ENCODE measurements at regions not wholly inside any gene's neighbourhood (a gene's known extent, or its start where the extent isn't known, plus 50 kb on each side); places are given as distances from the start of the nearest gene placed in this dataset.

- H3K79me2 ChIP-seq (ENCODE audit: insufficient read depth, low read length) = no peaks in the 10 kb centered on the region
- ATAC-seq (no peak), DNase-seq (ENCODE audit: low spot score) (no peak), FAIRE-seq (no peak)
- H3K4me3 ChIP-seq (replicated peaks in 1 of 3; ENCODE audit: insufficient read depth in 1 of 3, low read depth in 2 of 3, low read length in 3 of 3) = no peak overlapping the region
- no peaks in the 10 kb centered on the region for H3K4me1 ChIP-seq (ENCODE audit: insufficient read depth, low read length)
- no peaks in the 10 kb centered on the region for H3K36me3 ChIP-seq (replicated peaks in 1 of 2; ENCODE audit: control insufficient read depth in 1 of 2, insufficient read depth in 2 of 2, low read length in 2 of 2)
- no peaks in the 10 kb centered on the region; a peak in 1 of 5 replicates for H3K27me3 ChIP-seq (ENCODE audit: control insufficient read depth in 1 of 2, insufficient read depth in 2 of 2, low read length in 2 of 2)
- ChIA-PET POLR2A (no interaction called here), CTCF (ENCODE audit: low intra/inter-chr PET ratio, low total read pairs) (no interaction called here)
- no peak overlapping the region for H2AFZ ChIP-seq (ENCODE audit: low read length)
- in situ Hi-C loops (cut with HindIII; ENCODE audit: extremely low pct_ligation_motif_present, low pct_unique_long_range_greater_than_20kb) = no loop called here
- BruUV-seq (replicated peaks) = no TSS peak
- 0 out of 2 replicates have a peak, but pooled peaks cover 8% of the 10 kb centered on the region for H3K9me3 ChIP-seq (ENCODE audit: low read length)
- H3K4me2 ChIP-seq (ENCODE audit: low read depth, low read length) = no peak overlapping the region
- H3K27ac ChIP-seq (ENCODE audit: extremely low read length, insufficient read depth, low read length) = no peak overlapping the region
- intact Hi-C loops (cut with micrococcal nuclease; ENCODE audit: unreplicated experiment) = no loop called here
- WGBS (ENCODE audit: low lambda C conversion rate) = 50% methylated on average over 2 of the region's 2 CpGs
- TF ChIP-seq TOE1 (CRISPR knock-in tag; IDR thresholded peaks at IDR 0.05) = no peak
- peak; percentile 57; the same call in 1 of the 2 replicates for TF ChIP-seq MNT (IDR thresholded peaks at IDR 0.05)
- no peak for TF ChIP-seq ZFP1 (CRISPR knock-in tag; IDR thresholded peaks at IDR 0.05)
- no peaks in the 10 kb centered on the region for H4K20me1 ChIP-seq (ENCODE audit: insufficient read depth, low read length)
- H3K9ac ChIP-seq (ENCODE audit: insufficient read depth, low read depth, low read length) = no peak overlapping the region
These were observed 692.1 kb downstream of the HTR1B start for GRCh38 chr6:76771059-76771634.

DNA sequence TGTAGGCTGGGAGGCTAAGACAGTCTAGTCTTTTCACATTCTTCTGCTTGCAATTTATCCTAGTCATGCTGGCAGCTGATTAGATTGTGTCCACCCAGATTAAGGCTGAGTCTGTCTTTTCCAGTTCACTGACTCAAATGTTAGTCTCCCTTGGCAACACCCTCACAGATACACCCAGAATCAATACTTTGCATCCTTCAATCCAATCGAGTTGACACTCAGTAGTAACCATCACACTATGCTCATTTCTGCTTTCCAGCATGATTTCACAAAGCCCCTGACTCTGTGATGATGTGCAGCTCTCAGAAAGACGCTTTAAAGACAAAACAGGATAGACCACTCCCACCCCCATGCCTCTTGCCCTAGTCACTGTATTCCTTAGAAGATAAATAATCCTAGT lies 693.0 kb downstream of the HTR1B start:
- Histone ChIP-seq H4K20me1 (ENCODE audit: insufficient read depth, low read length) (no peaks in the 10 kb centered on the region), H3K9me3 (ENCODE audit: low read length) (0 out of 2 replicates have a peak, but pooled peaks cover 8% of the 10 kb centered on the region), H3K4me1 (ENCODE audit: insufficient read depth, low read length) (no peaks in the 10 kb centered on the region), H3K4me3 (replicated peaks in 1 of 3; ENCODE audit: insufficient read depth in 1 of 3, low read depth in 2 of 3, low read length in 3 of 3) (no peak overlapping the region), H3K27me3 (ENCODE audit: control insufficient read depth in 1 of 2, insufficient read depth in 2 of 2, low read length in 2 of 2) (no peaks in the 10 kb centered on the region; a peak in 1 of 5 replicates), H3K9ac (ENCODE audit: insufficient read depth, low read depth, low read length) (no peak overlapping the region), H3K79me2 (ENCODE audit: insufficient read depth, low read length) (no peaks in the 10 kb centered on the region), H3K4me2 (ENCODE audit: low read depth, low read length) (no peak overlapping the region), H2AFZ (ENCODE audit: low read length) (no peak overlapping the region), H3K27ac (ENCODE audit: extremely low read length, insufficient read depth, low read length) (no peak overlapping the region), H3K36me3 (replicated peaks in 1 of 2; ENCODE audit: control insufficient read depth in 1 of 2, insufficient read depth in 2 of 2, low read length in 2 of 2) (no peaks in the 10 kb centered on the region)
- FAIRE-seq (no peak), ATAC-seq (no peak), DNase-seq (ENCODE audit: low spot score) (no peak)
- no TSS peak for BruUV-seq (replicated peaks)
- intact Hi-C loops (cut with micrococcal nuclease; ENCODE audit: unreplicated experiment) = no loop called here
- whole genome bisulfite sequencing (ENCODE audit: low lambda C conversion rate) = 11% methylated on average over 2 of the region's 2 CpGs
- ChIA-PET POLR2A (no interaction called here), CTCF (ENCODE audit: low intra/inter-chr PET ratio, low total read pairs) (no interaction called here)
- in situ Hi-C loops (cut with HindIII; ENCODE audit: extremely low pct_ligation_motif_present, low pct_unique_long_range_greater_than_20kb) = no loop called here
- no peak for TF ChIP-seq ONECUT2 (CRISPR knock-in tag; IDR thresholded peaks at IDR 0.05)
- TF ChIP-seq POLR2G (IDR thresholded peaks at IDR 0.05; ENCODE audit: low read depth, low read length) = no peak
- TF ChIP-seq SIX1 (CRISPR knock-in tag; IDR thresholded peaks at IDR 0.05; ENCODE audit: borderline replicate concordance) = no peak
- TF ChIP-seq IKZF1 (IDR thresholded peaks at IDR 0.05) = no peak
- TF ChIP-seq, protein P1, sequence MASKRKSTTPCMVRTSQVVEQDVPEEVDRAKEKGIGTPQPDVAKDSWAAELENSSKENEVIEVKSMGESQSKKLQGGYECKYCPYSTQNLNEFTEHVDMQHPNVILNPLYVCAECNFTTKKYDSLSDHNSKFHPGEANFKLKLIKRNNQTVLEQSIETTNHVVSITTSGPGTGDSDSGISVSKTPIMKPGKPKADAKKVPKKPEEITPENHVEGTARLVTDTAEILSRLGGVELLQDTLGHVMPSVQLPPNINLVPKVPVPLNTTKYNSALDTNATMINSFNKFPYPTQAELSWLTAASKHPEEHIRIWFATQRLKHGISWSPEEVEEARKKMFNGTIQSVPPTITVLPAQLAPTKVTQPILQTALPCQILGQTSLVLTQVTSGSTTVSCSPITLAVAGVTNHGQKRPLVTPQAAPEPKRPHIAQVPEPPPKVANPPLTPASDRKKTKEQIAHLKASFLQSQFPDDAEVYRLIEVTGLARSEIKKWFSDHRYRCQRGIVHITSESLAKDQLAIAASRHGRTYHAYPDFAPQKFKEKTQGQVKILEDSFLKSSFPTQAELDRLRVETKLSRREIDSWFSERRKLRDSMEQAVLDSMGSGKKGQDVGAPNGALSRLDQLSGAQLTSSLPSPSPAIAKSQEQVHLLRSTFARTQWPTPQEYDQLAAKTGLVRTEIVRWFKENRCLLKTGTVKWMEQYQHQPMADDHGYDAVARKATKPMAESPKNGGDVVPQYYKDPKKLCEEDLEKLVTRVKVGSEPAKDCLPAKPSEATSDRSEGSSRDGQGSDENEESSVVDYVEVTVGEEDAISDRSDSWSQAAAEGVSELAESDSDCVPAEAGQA (IDR thresholded peaks at IDR 0.05; ENCODE audit: low read depth) = no peak
- TF ChIP-seq, protein P1 (CRISPR knock-in tag; IDR thresholded peaks at IDR 0.05; ENCODE audit: borderline replicate concordance) = no peak
- TF ChIP-seq ZNF709 (CRISPR knock-in tag; IDR thresholded peaks at IDR 0.05) = no peak

Measured in HepG2 (cell line).